Liver (tissue), 8 donors: ENCODE measurements at regions not wholly inside any gene's neighbourhood (a gene's known extent, or its start where the extent isn't known, plus 50 kb on each side); places are given as distances from the start of the nearest gene placed in this dataset.

Source experiments
- DNase-seq: peaks from one replicate; pipeline ENCODE4 v3.0.0-alpha.2; 2017; ENCODE audit warnings: low spot score
- H3K27ac ChIP-seq, 2 donors: one replicate each; pipeline ENCODE4 v1.7.0; 2013; ENCODE audit warnings: inconsistent platforms in 2 of 2, low read length in 2 of 2, control low read depth in 1 of 2, low read depth in 1 of 2, mild to moderate bottlenecking in 1 of 2
- H3K27me3 ChIP-seq, 4 donors: one replicate each; pipeline versions ENCODE4 v1.6.1 to v1.7.0; 2013; ENCODE audit warnings: low read length in 3 of 4, inconsistent platforms in 1 of 4, mild to moderate bottlenecking in 1 of 4, moderate library complexity in 1 of 4; ENCODE audit not compliant: control insufficient read depth in 4 of 4, insufficient read depth in 4 of 4
- H3K36me3 ChIP-seq, 4 donors: one replicate each; pipeline versions ENCODE4 v1.6.1 to v1.7.0; 2013; ENCODE audit warnings: low read length in 3 of 4, mild to moderate bottlenecking in 3 of 4, low read depth in 1 of 4, moderate library complexity in 1 of 4; ENCODE audit not compliant: control insufficient read depth in 4 of 4, insufficient read depth in 3 of 4
- H3K4me1 ChIP-seq, 4 donors: one replicate each; pipeline versions ENCODE4 v1.6.1 to v1.7.0; 2013; ENCODE audit warnings: low read length in 3 of 4, mild to moderate bottlenecking in 3 of 4, moderate library complexity in 1 of 4; ENCODE audit not compliant: control insufficient read depth in 4 of 4, insufficient read depth in 4 of 4
- H3K4me3 ChIP-seq, 3 donors: one replicate each; pipeline versions ENCODE4 v1.6.1 to v1.7.0; 2013; ENCODE audit warnings: low read length in 3 of 3, control low read depth in 1 of 3, low read depth in 1 of 3, mild to moderate bottlenecking in 1 of 3
- H3K9ac ChIP-seq, 2 donors: one replicate each; pipeline ENCODE4 v1.7.0; 2013; ENCODE audit warnings: low read length in 2 of 2, mild to moderate bottlenecking in 2 of 2, moderate library complexity in 2 of 2, control low read depth in 1 of 2, low read depth in 1 of 2
- H3K9me3 ChIP-seq, 4 donors: one replicate each; pipeline versions ENCODE4 v1.6.1 to v1.7.0; 2013; ENCODE audit warnings: low read length in 3 of 4; ENCODE audit not compliant: control insufficient read depth in 4 of 4
- EGR1 ChIP-seq, 2 donors: IDR thresholded peaks; 2 replicates each; pipeline ENCODE4 v1.6.1; 2016 to 2018; ENCODE audit warnings: antibody characterized with exemption in 2 of 2, low read depth in 2 of 2
- FOXA1 ChIP-seq: IDR thresholded peaks from 2 replicates; pipeline ENCODE4 v1.6.1; 2016; ENCODE audit warnings: antibody characterized with exemption
- FOXA2 ChIP-seq: IDR thresholded peaks from 2 replicates; pipeline ENCODE4 v1.6.1; 2016; ENCODE audit warnings: antibody characterized with exemption
- GABPA ChIP-seq, 2 donors: IDR thresholded peaks in 1 of 2; conservative IDR thresholded peaks in 1 of 2; 2 replicates each; pipeline ENCODE4 v1.6.1; 2016; ENCODE audit warnings: antibody characterized with exemption in 2 of 2, mild to moderate bottlenecking in 1 of 2, moderate library complexity in 1 of 2
- HNF4A ChIP-seq, 2 donors: conservative IDR thresholded peaks; 2 replicates each; pipeline ENCODE4 v1.6.1; 2016; ENCODE audit warnings: antibody characterized with exemption in 2 of 2, mild to moderate bottlenecking in 2 of 2
- HNF4G ChIP-seq: IDR thresholded peaks from 2 replicates; pipeline ENCODE4 v1.6.1; 2016; ENCODE audit warnings: antibody characterized with exemption
- JUND ChIP-seq, 2 donors: IDR thresholded peaks; 2 replicates each; pipeline ENCODE4 v1.6.1; 2016; ENCODE audit warnings: antibody characterized with exemption in 2 of 2
- NR2F2 ChIP-seq: IDR thresholded peaks from 2 replicates; pipeline ENCODE4 v1.6.1; 2016; ENCODE audit warnings: antibody characterized with exemption
- RAD21 ChIP-seq, 2 donors: IDR thresholded peaks; 2 replicates each; pipeline ENCODE4 v1.6.1; 2016; ENCODE audit warnings: antibody characterized with exemption in 2 of 2, mild to moderate bottlenecking in 2 of 2
- REST ChIP-seq: IDR thresholded peaks from 2 replicates; pipeline ENCODE4 v1.6.1; 2016; ENCODE audit warnings: antibody characterized with exemption, mild to moderate bottlenecking
- RXRA ChIP-seq, 2 donors: IDR thresholded peaks; 2 replicates each; pipeline ENCODE4 v1.6.1; 2017 to 2018; ENCODE audit warnings: antibody characterized with exemption in 2 of 2, mild to moderate bottlenecking in 1 of 2
- SP1 ChIP-seq: IDR thresholded peaks from 2 replicates; pipeline ENCODE4 v1.6.1; 2018; ENCODE audit warnings: antibody characterized with exemption, mild to moderate bottlenecking
- TAF1 ChIP-seq: conservative IDR thresholded peaks from 2 replicates; pipeline ENCODE4 v1.6.1; 2016; ENCODE audit warnings: antibody characterized with exemption, mild to moderate bottlenecking
- YY1 ChIP-seq: IDR thresholded peaks from 2 replicates; pipeline ENCODE4 v1.6.1; 2016; ENCODE audit warnings: antibody characterized with exemption, mild to moderate bottlenecking
- WGBS: extraction: QIAGEN DNeasy Blood & Tissue Kit; methylation state at CpG from one replicate; pipeline ENCODE4 v1.1.7; 2013; 5-methylcytosine and 5-hydroxymethylcytosine counted together
- TF ChIP-seq, protein P1 (sequence below): fragments of 150-350 bp; IDR thresholded peaks from 2 replicates; pipeline ENCODE4 v1.5.1; 2017; ENCODE audit warnings: improper control_type of control experiment, low read depth, low read length; ENCODE audit not compliant: missing input control
- TF ChIP-seq, protein P2 (sequence below): IDR thresholded peaks from 2 replicates; pipeline ENCODE4 v1.6.1; 2016; ENCODE audit warnings: antibody characterized with exemption
- TF ChIP-seq, protein P3 (sequence below): IDR thresholded peaks from 2 replicates; pipeline ENCODE4 v1.6.1; 2016; ENCODE audit warnings: antibody characterized with exemption
- TF ChIP-seq, protein P4 (sequence below): IDR thresholded peaks from 2 replicates; pipeline ENCODE4 v1.6.1; 2016; ENCODE audit warnings: antibody characterized with exemption
- donor health status: healthy.
- donor health status: healthy.
- donor health status: healthy.
- donor health status: healthy.
- donor health status: healthy.

DNA sequence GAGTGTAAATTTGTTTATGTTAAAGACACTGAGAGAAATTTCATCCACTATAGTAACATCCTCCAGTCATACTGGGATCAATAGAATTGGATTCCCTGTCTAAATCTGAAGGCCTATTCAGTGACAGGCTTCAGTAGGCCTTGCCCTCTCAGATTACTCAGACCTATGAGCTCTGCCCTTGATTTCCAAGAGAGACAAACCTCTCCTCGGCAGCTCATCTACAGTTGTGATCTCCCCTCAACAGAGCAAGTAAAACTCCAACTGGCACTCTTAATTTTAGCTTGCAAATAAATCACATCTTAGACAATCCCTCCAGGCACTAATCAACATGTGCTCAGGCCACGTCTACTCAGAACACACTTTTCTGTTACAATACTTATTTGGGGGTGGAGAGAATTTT, 1191.4 kb upstream of the PHF14 start (continued):
- TF ChIP-seq, protein P1, sequence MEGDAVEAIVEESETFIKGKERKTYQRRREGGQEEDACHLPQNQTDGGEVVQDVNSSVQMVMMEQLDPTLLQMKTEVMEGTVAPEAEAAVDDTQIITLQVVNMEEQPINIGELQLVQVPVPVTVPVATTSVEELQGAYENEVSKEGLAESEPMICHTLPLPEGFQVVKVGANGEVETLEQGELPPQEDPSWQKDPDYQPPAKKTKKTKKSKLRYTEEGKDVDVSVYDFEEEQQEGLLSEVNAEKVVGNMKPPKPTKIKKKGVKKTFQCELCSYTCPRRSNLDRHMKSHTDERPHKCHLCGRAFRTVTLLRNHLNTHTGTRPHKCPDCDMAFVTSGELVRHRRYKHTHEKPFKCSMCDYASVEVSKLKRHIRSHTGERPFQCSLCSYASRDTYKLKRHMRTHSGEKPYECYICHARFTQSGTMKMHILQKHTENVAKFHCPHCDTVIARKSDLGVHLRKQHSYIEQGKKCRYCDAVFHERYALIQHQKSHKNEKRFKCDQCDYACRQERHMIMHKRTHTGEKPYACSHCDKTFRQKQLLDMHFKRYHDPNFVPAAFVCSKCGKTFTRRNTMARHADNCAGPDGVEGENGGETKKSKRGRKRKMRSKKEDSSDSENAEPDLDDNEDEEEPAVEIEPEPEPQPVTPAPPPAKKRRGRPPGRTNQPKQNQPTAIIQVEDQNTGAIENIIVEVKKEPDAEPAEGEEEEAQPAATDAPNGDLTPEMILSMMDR: no peak
- no peak for TF ChIP-seq SP1
- TF ChIP-seq JUND (IDR thresholded peaks at IDR 0.05): no peak
- TF ChIP-seq FOXA2: no peak
- TF ChIP-seq NR2F2: no peak
- no peak for TF ChIP-seq FOXA1
- TF ChIP-seq, protein P2, sequence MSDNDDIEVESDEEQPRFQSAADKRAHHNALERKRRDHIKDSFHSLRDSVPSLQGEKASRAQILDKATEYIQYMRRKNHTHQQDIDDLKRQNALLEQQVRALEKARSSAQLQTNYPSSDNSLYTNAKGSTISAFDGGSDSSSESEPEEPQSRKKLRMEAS: no peak

DNA sequence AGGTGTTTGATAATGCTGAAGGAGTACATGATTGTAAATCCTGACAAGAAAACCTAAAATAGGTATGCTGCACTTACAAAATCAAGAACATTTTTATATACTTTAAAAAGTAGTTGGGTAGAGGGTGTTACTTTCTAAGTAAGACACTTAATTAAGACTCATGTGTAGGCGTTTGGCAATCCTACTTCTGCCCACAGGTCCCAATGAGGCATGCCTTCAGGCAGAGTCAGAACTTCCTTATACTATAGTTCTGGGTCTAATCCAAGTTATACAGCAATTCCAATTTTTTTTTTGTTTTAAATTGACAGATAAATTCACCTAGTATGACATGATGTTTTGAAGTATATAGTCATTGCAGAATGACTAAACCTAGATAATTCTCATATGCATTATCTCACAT, 1188.5 kb upstream of the PHF14 start:
- H3K4me3 ChIP-seq: no peak overlapping the region
- H3K27me3 ChIP-seq: no peaks in the 10 kb centered on the region
- H3K27ac ChIP-seq: no peak overlapping the region
- DNase-seq: no peak
- no peak for TF ChIP-seq RAD21 (IDR thresholded peaks at IDR 0.05)
- TF ChIP-seq TAF1: no peak
- no peak for TF ChIP-seq EGR1 (IDR thresholded peaks at IDR 0.05; ENCODE audit: low read depth in 2 of 2)
- no peak for TF ChIP-seq FOXA1
- no peak for TF ChIP-seq GABPA (IDR thresholded peaks at IDR 0.05 in 1 of 2, conservative IDR thresholded peaks at IDR 0.05 in 1 of 2)
- no peak for TF ChIP-seq REST
- no peak for TF ChIP-seq YY1
- TF ChIP-seq FOXA2: no peak
- TF ChIP-seq, protein P1: no peak
- TF ChIP-seq JUND (IDR thresholded peaks at IDR 0.05): no peak
- no peak for TF ChIP-seq NR2F2
- TF ChIP-seq, protein P2: no peak
- TF ChIP-seq, protein P3, sequence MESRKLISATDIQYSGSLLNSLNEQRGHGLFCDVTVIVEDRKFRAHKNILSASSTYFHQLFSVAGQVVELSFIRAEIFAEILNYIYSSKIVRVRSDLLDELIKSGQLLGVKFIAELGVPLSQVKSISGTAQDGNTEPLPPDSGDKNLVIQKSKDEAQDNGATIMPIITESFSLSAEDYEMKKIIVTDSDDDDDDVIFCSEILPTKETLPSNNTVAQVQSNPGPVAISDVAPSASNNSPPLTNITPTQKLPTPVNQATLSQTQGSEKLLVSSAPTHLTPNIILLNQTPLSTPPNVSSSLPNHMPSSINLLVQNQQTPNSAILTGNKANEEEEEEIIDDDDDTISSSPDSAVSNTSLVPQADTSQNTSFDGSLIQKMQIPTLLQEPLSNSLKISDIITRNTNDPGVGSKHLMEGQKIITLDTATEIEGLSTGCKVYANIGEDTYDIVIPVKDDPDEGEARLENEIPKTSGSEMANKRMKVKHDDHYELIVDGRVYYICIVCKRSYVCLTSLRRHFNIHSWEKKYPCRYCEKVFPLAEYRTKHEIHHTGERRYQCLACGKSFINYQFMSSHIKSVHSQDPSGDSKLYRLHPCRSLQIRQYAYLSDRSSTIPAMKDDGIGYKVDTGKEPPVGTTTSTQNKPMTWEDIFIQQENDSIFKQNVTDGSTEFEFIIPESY: no peak
- TF ChIP-seq RXRA (IDR thresholded peaks at IDR 0.05): no peak
- TF ChIP-seq, protein P4, sequence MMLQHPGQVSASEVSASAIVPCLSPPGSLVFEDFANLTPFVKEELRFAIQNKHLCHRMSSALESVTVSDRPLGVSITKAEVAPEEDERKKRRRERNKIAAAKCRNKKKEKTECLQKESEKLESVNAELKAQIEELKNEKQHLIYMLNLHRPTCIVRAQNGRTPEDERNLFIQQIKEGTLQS: no peak
- TF ChIP-seq SP1: no peak
- TF ChIP-seq HNF4A (conservative IDR thresholded peaks at IDR 0.05): no peak
- TF ChIP-seq HNF4G: no peak
- H3K4me1 ChIP-seq: peaks cover 0 to 2% (median 0%) of the 10 kb centered on the region in 4 donors
- H3K9me3 ChIP-seq: no peaks in the 10 kb centered on the region
- no peak overlapping the region for H3K9ac ChIP-seq
- 60% methylated on average over 1 of the region's 1 CpG for WGBS
- H3K36me3 ChIP-seq: no peaks in the 10 kb centered on the region
